ENCODE measurements at regions not wholly inside any gene's neighbourhood (a gene's known extent, or its start where the extent isn't known, plus 50 kb on each side); places are given as distances from the start of the nearest gene placed in this dataset.

DNA sequence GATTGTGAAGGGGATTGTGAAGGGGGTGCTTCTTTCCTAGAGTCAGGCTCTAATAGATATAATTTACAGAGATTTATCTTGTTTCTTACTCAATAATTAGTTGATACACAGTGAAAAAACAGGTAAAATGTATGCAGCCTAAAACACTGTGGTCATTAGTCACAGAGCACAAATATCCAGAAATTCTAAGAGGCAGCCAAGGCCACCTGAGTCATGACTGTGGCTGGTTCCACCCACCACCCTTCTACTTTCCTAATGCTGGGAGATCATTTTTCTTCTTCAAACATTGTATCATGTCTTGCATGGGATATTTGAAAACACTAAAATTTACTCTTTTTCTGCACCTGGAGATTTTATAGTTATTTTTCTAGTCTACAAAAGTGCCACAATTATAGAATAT lies 181.6 kb downstream of the OTOR start:
- H2AFZ ChIP-seq (ENCODE audit: low read length), result no peak overlapping the region
- no peaks in the 10 kb centered on the region for H3K79me2 ChIP-seq (ENCODE audit: insufficient read depth, low read depth, low read length)
- H3K36me3 ChIP-seq (ENCODE audit: insufficient read depth, low read length), result no peaks in the 10 kb centered on the region
- ChIA-PET POLR2A (no interaction called here), CTCF (ENCODE audit: unreplicated experiment) (no interaction called here)
- no peaks in the 10 kb centered on the region for H3K9me2 ChIP-seq (ENCODE audit: insufficient read depth, low read length)
- no peak for DNase-seq (ENCODE audit: low spot score)
- no peak overlapping the region for H3K4me2 ChIP-seq (ENCODE audit: low read length)
- intact Hi-C loops (cut with micrococcal nuclease; ENCODE audit: unreplicated experiment), result no loop called here
- no peak overlapping the region for H3K27ac ChIP-seq (ENCODE audit: low read depth, low read length, poor library complexity, severe bottlenecking)
- no peak overlapping the region for H3K4me3 ChIP-seq (ENCODE audit: low read depth, low read length, poor library complexity, severe bottlenecking)
- no peaks in the 10 kb centered on the region for H3K9me3 ChIP-seq (ENCODE audit: low read length)
- no peaks in the 10 kb centered on the region for H4K20me1 ChIP-seq (ENCODE audit: insufficient read depth, low read length)
- TF ChIP-seq EZH2phosphoT487 (IDR thresholded peaks at IDR 0.05; ENCODE audit: borderline replicate concordance, low read depth, low read length), result no peak
- TF ChIP-seq CTCF (conservative IDR thresholded peaks at IDR 0.05; ENCODE audit: low read length), result no peak
- no TSS peak for BruUV-seq (replicated peaks)
- H3K4me1 ChIP-seq (ENCODE audit: insufficient read depth, low read length, poor library complexity, severe bottlenecking), result no peaks in the 10 kb centered on the region

- Histone ChIP-seq H3K4me1 (ENCODE audit: insufficient read depth, low read length, poor library complexity, severe bottlenecking) (no peaks in the 10 kb centered on the region), H3K4me2 (ENCODE audit: low read length) (no peak overlapping the region), H3K4me3 (ENCODE audit: low read depth, low read length, poor library complexity, severe bottlenecking) (no peak overlapping the region), H2AFZ (ENCODE audit: low read length) (no peak overlapping the region), H3K9me2 (ENCODE audit: insufficient read depth, low read length) (no peaks in the 10 kb centered on the region), H3K9me3 (ENCODE audit: low read length) (no peaks in the 10 kb centered on the region), H3K36me3 (ENCODE audit: insufficient read depth, low read length) (no peaks in the 10 kb centered on the region), H3K79me2 (ENCODE audit: insufficient read depth, low read depth, low read length) (no peaks in the 10 kb centered on the region), H4K20me1 (ENCODE audit: insufficient read depth, low read length) (no peaks in the 10 kb centered on the region), H3K27ac (ENCODE audit: low read depth, low read length, poor library complexity, severe bottlenecking) (no peak overlapping the region)
- intact Hi-C loops (cut with micrococcal nuclease; ENCODE audit: unreplicated experiment), result no loop called here
- ChIA-PET CTCF (ENCODE audit: unreplicated experiment) (no interaction called here), POLR2A (interaction anchor here (0.7 kb wide), 1 partner anchor 73 kb away, joined by 3 read pairs; no protein-coding TSS in a partner anchor)
- no TSS peak for BruUV-seq (replicated peaks)
- TF ChIP-seq EZH2phosphoT487 (IDR thresholded peaks at IDR 0.05; ENCODE audit: borderline replicate concordance, low read depth, low read length) (no peak), CTCF (conservative IDR thresholded peaks at IDR 0.05; ENCODE audit: low read length) (no peak)
- no peak for DNase-seq (ENCODE audit: low spot score)
Observed at GRCh38 chr20:16930656-16931055, 182.5 kb downstream of the OTOR start.

GRCh38 chr20:16939051-16939450 lies 190.9 kb downstream of the OTOR start:
- TF ChIP-seq CTCF (conservative IDR thresholded peaks at IDR 0.05; ENCODE audit: low read length) (no peak), EZH2phosphoT487 (IDR thresholded peaks at IDR 0.05; ENCODE audit: borderline replicate concordance, low read depth, low read length) (no peak)
- no TSS peak for BruUV-seq (replicated peaks)
- Histone ChIP-seq H3K4me2 (ENCODE audit: low read length) (no peak overlapping the region), H3K4me3 (ENCODE audit: low read depth, low read length, poor library complexity, severe bottlenecking) (no peak overlapping the region), H2AFZ (ENCODE audit: low read length) (no peak overlapping the region), H3K9me2 (ENCODE audit: insufficient read depth, low read length) (no peaks in the 10 kb centered on the region), H3K36me3 (ENCODE audit: insufficient read depth, low read length) (no peaks in the 10 kb centered on the region), H3K9me3 (ENCODE audit: low read length) (no peaks in the 10 kb centered on the region), H4K20me1 (ENCODE audit: insufficient read depth, low read length) (no peaks in the 10 kb centered on the region), H3K4me1 (ENCODE audit: insufficient read depth, low read length, poor library complexity, severe bottlenecking) (no peaks in the 10 kb centered on the region), H3K27ac (ENCODE audit: low read depth, low read length, poor library complexity, severe bottlenecking) (no peak overlapping the region), H3K79me2 (ENCODE audit: insufficient read depth, low read depth, low read length) (no peaks in the 10 kb centered on the region)
- intact Hi-C loops (cut with micrococcal nuclease; ENCODE audit: unreplicated experiment), result no loop called here
- DNase-seq (ENCODE audit: low spot score), result no peak
- POLR2A ChIA-PET, result no interaction called here
- CTCF ChIA-PET (ENCODE audit: unreplicated experiment), result no interaction called here

Measured in OCI-LY7 (cell line).